Fibroblast of mammary gland (primary cell): ENCODE measurements at regions not wholly inside any gene's neighbourhood (a gene's known extent, or its start where the extent isn't known, plus 50 kb on each side); places are given as distances from the start of the nearest gene placed in this dataset.
A peak's percentile ranks its signal among the peaks of the same experiment; 100 is the strongest.
"Not testable (repeated sequence)": the region's sequence is repeated elsewhere in the genome, so short reads cannot be mapped to it uniquely, and the experiment has no call there.

Experiments
- DNase-seq: peaks from one replicate; pipeline ENCODE4 v3.0.0-alpha.2; 2010; ENCODE audit warnings: low read depth
- H3K4me3 ChIP-seq: 2 replicates; pipeline ENCODE4 v1.5.1; 2011; ENCODE audit warnings: low read depth, mild to moderate bottlenecking, low read length, moderate library complexity; ENCODE audit not compliant: control insufficient read depth
- CTCF ChIP-seq: conservative IDR thresholded peaks from 2 replicates; pipeline ENCODE4 v1.5.1; 2011; ENCODE audit warnings: low read depth, low read length, inconsistent platforms; ENCODE audit not compliant: control insufficient read depth, insufficient read depth

- peak; percentile 60 for DNase-seq
- no peak for TF ChIP-seq CTCF
- H3K4me3 ChIP-seq, result no peak overlapping the region
These were observed 125.6 kb upstream of the CDC42EP3 start for GRCh38 chr2:37797081-37797480.

- DNase-seq, result no peak
- no peak overlapping the region for H3K4me3 ChIP-seq
- no peak for TF ChIP-seq CTCF
These were observed 126.6 kb upstream of the RMDN2 start for GRCh38 chr2:37798315-37799005.

GRCh38 chr2:37800176-37800858, 124.8 kb upstream of the RMDN2 start:
- no peak for DNase-seq
- H3K4me3 ChIP-seq, result no peak overlapping the region
- no peak for TF ChIP-seq CTCF

GRCh38 chr2:37802211-37802752, 122.8 kb upstream of the RMDN2 start:
- H3K4me3 ChIP-seq, result no peak overlapping the region
- peak; percentile 25 for DNase-seq
- no peak for TF ChIP-seq CTCF

GRCh38 chr2:37802899-37803379, 122.1 kb upstream of the RMDN2 start:
- DNase-seq, result peak; percentile 88
- no peak for TF ChIP-seq CTCF
- H3K4me3 ChIP-seq, result no peak overlapping the region

GRCh38 chr2:37806004-37806403, 119.1 kb upstream of the RMDN2 start:
- H3K4me3 ChIP-seq, DNase-seq: not testable (repeated sequence)

GRCh38 chr2:37809525-37809924, 115.6 kb upstream of the RMDN2 start:
- H3K4me3 ChIP-seq, result no peak overlapping the region
- DNase-seq, result peak; percentile 76
- peak; percentile 78 for TF ChIP-seq CTCF
